Upper lobe of left lung (tissue), 6 donors: ENCODE measurements at regions not wholly inside any gene's neighbourhood (a gene's known extent, or its start where the extent isn't known, plus 50 kb on each side); places are given as distances from the start of the nearest gene placed in this dataset.

Experiments used
- ATAC-seq, 2 donors: fragments of 200-7000 bp; cut with Tn5 transposase; one replicate each; pipeline ENCODE4 v1.9.1; 2022; ENCODE audit warnings: mild to moderate bottlenecking in 2 of 2, moderate library complexity in 2 of 2; ENCODE audit not compliant: low FRiP score in 2 of 2
- DNase-seq, 2 donors: peaks; one replicate each; pipeline ENCODE4 v3.0.0-alpha.2; 2019 to 2020
- H3K27ac ChIP-seq, 4 donors: fragments of 200-600 bp; sonication (generic); one replicate each; pipeline ENCODE4 v1.5.1; 2016 to 2019
- H3K27me3 ChIP-seq, 4 donors: fragments of 200-600 bp; sonication (generic); one replicate each; pipeline ENCODE4 v1.5.1; 2017 to 2019
- H3K36me3 ChIP-seq, 4 donors: fragments of 200-600 bp; sonication (generic); one replicate each; pipeline ENCODE4 v1.5.1; 2016 to 2019
- H3K4me1 ChIP-seq, 4 donors: fragments of 200-600 bp; sonication (generic); one replicate each; pipeline ENCODE4 v1.5.1; 2018 to 2019
- H3K4me3 ChIP-seq, 4 donors: fragments of 200-600 bp; sonication (generic); one replicate each; pipeline ENCODE4 v1.5.1; 2017 to 2019; ENCODE audit warnings: mild to moderate bottlenecking in 2 of 4, moderate library complexity in 1 of 4
- H3K9me3 ChIP-seq, 4 donors: fragments of 200-600 bp; sonication (generic); one replicate each; pipeline ENCODE4 v1.5.1; 2018 to 2019
- CTCF ChIP-seq, 6 experiments: fragments of 450-650 bp in 4 of 6; fragments of 200-600 bp in 2 of 6; sonication (generic) in 2 of 6; IDR thresholded peaks; one replicate each; pipeline ENCODE4 v1.5.1; 2016 to 2019; ENCODE audit warnings: antibody characterized with exemption in 6 of 6
- EP300 ChIP-seq, 4 donors: sonication (generic); formaldehyde crosslinking; IDR thresholded peaks; one replicate each; pipeline ENCODE4 v1.5.1; 2017; ENCODE audit warnings: antibody characterized with exemption in 4 of 4, control low read depth in 2 of 4
- POLR2A ChIP-seq, 4 donors: fragments of 450-650 bp; IDR thresholded peaks; one replicate each; pipeline ENCODE4 v1.5.1; 2016 to 2017; ENCODE audit warnings: antibody characterized with exemption in 4 of 4, mild to moderate bottlenecking in 2 of 4
- POLR2AphosphoS5 ChIP-seq, 2 donors: sonication (generic); formaldehyde crosslinking; IDR thresholded peaks; one replicate each; pipeline ENCODE4 v1.5.1; 2017; ENCODE audit warnings: antibody characterized with exemption in 2 of 2
- WGBS, 2 donors: methylation state at CpG; one replicate each; pipeline ENCODE4 v1.1.5; 2017 to 2018; 5-methylcytosine and 5-hydroxymethylcytosine counted together
- donor health status: DM: no; HTN: no; CAD: no; lungs with moderate emphysema.
- donor health status: DM: no; HTN: yes; CAD: no; lungs with severe emphysema.

- Histone ChIP-seq H3K4me1 (no peaks in the 10 kb centered on the region), H3K9me3 (no peaks in the 10 kb centered on the region), H3K27me3 (no peaks in the 10 kb centered on the region), H3K27ac (no peak overlapping the region), H3K4me3 (no peak overlapping the region), H3K36me3 (no peaks in the 10 kb centered on the region)
- WGBS, 2 donors, result 45 to 57% methylated on average over 4 of the region's 4 CpGs
- DNase-seq (no peak), ATAC-seq (no peak)
- TF ChIP-seq POLR2A (IDR thresholded peaks at IDR 0.05) (no peak), POLR2AphosphoS5 (IDR thresholded peaks at IDR 0.05) (no peak), EP300 (IDR thresholded peaks at IDR 0.05) (no peak), CTCF (IDR thresholded peaks at IDR 0.05) (no peak)
These were observed 757.4 kb downstream of the VRK1 start for GRCh38 chr14:97554597-97554996.

DNA sequence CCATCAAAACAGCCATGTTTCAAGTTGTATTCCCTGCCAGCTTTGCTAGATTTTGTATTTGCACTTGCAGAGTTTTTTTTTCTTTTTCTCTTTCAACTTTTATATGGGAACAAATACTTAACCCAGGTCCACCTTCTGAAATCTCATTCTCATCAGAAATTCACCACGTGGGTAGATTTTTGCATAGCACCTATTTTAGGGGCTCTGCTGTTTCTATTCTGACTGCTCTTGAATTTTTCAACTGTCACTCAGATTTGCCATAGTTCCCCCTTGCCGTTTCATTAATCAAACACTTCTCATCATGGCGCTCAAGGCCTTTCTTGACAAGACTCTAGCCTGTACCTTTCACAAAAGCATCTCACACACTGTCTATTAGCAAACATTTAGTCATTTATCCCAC, 767.2 kb downstream of the VRK1 start:
- no peaks in the 10 kb centered on the region for H3K27me3 ChIP-seq
- H3K9me3 ChIP-seq, result peaks cover 0 to 6% (median 1%) of the 10 kb centered on the region in 4 donors
- no peak overlapping the region for H3K4me3 ChIP-seq
- no peaks in the 10 kb centered on the region for H3K4me1 ChIP-seq
- 60 to 62% methylated on average over 3 of the region's 3 CpGs for WGBS, 2 donors
- H3K36me3 ChIP-seq, result no peaks in the 10 kb centered on the region
- no peak overlapping the region for H3K27ac ChIP-seq
- ATAC-seq, result no peak
- no peak for DNase-seq
- TF ChIP-seq EP300 (IDR thresholded peaks at IDR 0.05) (no peak), POLR2AphosphoS5 (IDR thresholded peaks at IDR 0.05) (no peak), POLR2A (IDR thresholded peaks at IDR 0.05) (no peak)

DNA sequence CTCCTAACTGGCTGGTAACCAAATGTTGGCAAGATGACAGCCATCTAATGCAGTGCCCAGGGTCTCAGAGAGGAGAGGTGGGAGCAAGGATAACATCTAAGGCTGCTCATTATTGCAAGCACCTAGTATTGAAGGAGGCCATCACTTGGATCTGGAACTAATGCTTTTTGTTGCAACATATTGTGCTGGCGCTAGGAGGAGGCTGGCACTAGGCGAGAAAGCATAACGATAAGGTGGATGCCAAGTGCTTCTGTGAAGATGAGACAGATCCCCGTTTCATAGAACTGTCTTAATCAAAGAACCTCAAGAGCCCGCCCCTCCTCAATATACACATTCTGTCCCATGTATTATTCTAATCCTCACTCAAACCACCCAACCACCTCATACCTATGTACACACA, 774.0 kb downstream of the VRK1 start:
- no peaks in the 10 kb centered on the region for H3K9me3 ChIP-seq
- WGBS, 2 donors, result 93% methylated on average over 5 of the region's 5 CpGs

GRCh38 chr14:97571866-97572555, 774.8 kb downstream of the VRK1 start:
- TF ChIP-seq EP300 (IDR thresholded peaks at IDR 0.05), result no peak
- TF ChIP-seq POLR2A (IDR thresholded peaks at IDR 0.05), result no peak
- TF ChIP-seq POLR2AphosphoS5 (IDR thresholded peaks at IDR 0.05), result no peak
- TF ChIP-seq CTCF (IDR thresholded peaks at IDR 0.05), result no peak
- H3K9me3 ChIP-seq, result no peaks in the 10 kb centered on the region
- WGBS, 2 donors, result 62 to 77% methylated on average over 5 of the region's 5 CpGs
- H3K4me3 ChIP-seq, result no peak overlapping the region
- no peak overlapping the region for H3K27ac ChIP-seq
- ATAC-seq, result peak in 1 of 2 donors; percentile 49
- H3K4me1 ChIP-seq, result no peaks in the 10 kb centered on the region
- DNase-seq, result peak in 1 of 2 donors; percentile 3
- H3K27me3 ChIP-seq, result no peaks in the 10 kb centered on the region
- H3K36me3 ChIP-seq, result no peaks in the 10 kb centered on the region

More for the DNA sequence above, 774.0 kb downstream of the VRK1 start:
- no peaks in the 10 kb centered on the region for H3K27me3 ChIP-seq
- H3K27ac ChIP-seq, result no peak overlapping the region
- TF ChIP-seq POLR2AphosphoS5 (IDR thresholded peaks at IDR 0.05), result no peak
- no peak for TF ChIP-seq CTCF (IDR thresholded peaks at IDR 0.05)
- no peak for TF ChIP-seq EP300 (IDR thresholded peaks at IDR 0.05)
- no peak for TF ChIP-seq POLR2A (IDR thresholded peaks at IDR 0.05)
- H3K36me3 ChIP-seq, result no peaks in the 10 kb centered on the region
- H3K4me3 ChIP-seq, result no peak overlapping the region
- H3K4me1 ChIP-seq, result no peaks in the 10 kb centered on the region
- DNase-seq (no peak), ATAC-seq (no peak)

DNA sequence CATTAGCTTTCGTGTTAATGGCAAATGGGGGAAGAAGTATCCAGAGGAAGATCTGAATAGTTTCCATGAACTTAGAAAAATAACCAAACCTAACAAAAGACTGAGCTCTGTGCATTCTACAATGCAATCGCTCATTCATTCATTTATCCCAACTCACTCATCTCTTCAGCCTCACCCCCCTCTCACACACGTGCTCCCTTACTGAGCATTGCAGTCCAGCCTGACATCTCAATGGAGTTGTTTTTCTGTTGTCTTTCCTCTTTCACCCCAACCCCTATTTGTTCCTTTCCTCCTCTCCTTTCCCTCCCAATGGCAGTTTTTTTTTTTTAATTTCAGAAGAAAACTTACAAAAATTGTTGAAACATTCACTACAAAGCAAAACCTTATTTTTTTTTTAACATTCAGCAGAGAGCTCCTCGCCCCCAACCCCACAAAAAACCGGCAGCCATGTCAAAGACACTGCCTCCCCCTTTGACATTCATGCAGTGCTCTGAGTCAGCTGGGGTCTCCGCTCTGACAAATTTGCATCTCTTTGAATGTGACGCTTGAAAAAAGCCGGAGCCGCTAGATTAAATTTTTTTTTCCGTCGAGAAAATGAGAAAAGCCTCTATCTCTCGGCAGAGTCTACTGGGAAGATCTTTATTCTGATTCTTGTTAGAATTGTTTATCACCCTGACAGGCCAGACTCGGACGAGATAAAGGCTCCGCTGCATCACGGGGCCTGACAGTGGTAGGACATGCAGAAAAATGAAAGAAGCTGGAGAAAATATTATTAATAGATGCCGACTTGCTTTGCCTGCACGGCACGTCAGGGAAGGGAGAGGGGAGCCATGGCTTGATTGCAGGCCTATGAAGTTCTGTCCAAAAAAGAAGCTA, 775.6 kb downstream of the VRK1 start:
- TF ChIP-seq POLR2AphosphoS5 (IDR thresholded peaks at IDR 0.05) (no peak), POLR2A (IDR thresholded peaks at IDR 0.05) (no peak), EP300 (IDR thresholded peaks at IDR 0.05) (no peak), CTCF (IDR thresholded peaks at IDR 0.05) (no peak)
- Histone ChIP-seq H3K9me3 (no peaks in the 10 kb centered on the region), H3K36me3 (no peaks in the 10 kb centered on the region), H3K27me3 (no peaks in the 10 kb centered on the region), H3K27ac (no peak overlapping the region), H3K4me1 (no peaks in the 10 kb centered on the region), H3K4me3 (no peak overlapping the region)
- no peak for DNase-seq
- WGBS, 2 donors, result 63 to 65% methylated on average over 19 of the region's 19 CpGs
- ATAC-seq, result no peak
